ENCODE measurements at regions not wholly inside any gene's neighbourhood (a gene's known extent, or its start where the extent isn't known, plus 50 kb on each side); places are given as distances from the start of the nearest gene placed in this dataset.

DNA sequence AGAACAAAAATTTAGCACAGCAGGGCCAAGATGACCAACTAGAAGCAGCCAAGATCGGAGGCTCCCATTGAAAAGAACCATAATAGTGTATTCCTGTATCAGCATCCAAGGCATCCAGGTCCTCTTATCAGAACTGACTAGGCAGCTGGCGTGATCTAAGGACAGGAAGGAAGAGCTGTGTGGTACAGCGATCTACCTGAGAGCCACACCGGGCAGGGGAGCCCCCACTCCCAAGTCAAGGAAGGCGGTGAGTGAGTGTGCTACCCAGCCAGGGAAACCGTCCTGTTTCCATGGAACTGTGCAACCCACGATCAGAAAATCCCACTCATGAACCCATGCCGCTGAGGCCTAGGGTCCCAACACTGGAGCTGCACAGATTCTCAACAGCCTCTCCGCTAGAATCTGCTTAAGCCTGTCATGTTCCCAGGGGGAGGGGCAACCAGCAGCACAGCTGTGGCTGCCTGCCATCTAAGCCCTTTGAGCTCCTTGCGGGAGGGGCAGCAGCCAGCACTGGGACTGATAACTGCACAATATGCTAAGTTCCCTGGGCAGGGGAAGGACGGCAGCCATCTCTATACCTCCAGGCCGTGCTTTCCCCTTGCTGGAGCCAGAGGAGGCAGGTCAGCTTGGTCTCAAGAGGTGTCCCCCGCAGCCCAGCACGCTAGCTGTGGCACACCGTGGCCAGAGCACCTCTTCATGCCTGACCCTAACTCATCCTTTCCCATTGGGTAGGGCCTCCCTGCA is 213.0 kb upstream of the SMIM30 start:
- no peak for ATAC-seq (ENCODE audit: low read depth)
- H2AK5ac ChIP-seq (ENCODE audit: low read depth, low read length): no peak overlapping the region
- no peak overlapping the region for H2BK20ac ChIP-seq (ENCODE audit: low read depth, low read length)
- CTCF ChIA-PET: no interaction called here
- H4K5ac ChIP-seq (ENCODE audit: low read depth, low read length): no peak overlapping the region
- BruUV-seq (replicated peaks): no TSS peak
- 20% methylated on average over 2 of the region's 15 CpGs; no CpG with 5 or more reads in 1 of the 2 experiments for WGBS, 2 experiments (ENCODE audit: extremely low coverage in 2 of 2, insufficient read length in 1 of 2)
- no peak overlapping the region for H3K56ac ChIP-seq (ENCODE audit: extremely low read depth, insufficient read depth, low read length)
- no peak for DNase-seq
- POLR2A ChIA-PET (ENCODE audit: unreplicated experiment): no interaction called here
- no peak overlapping the region for H2AFZ ChIP-seq (replicated peaks; ENCODE audit: low read length, poor library complexity)
- no peaks in the 10 kb centered on the region for H4K20me1 ChIP-seq (ENCODE audit: insufficient read depth, low read length)
- no peak overlapping the region for H3K4me3 ChIP-seq (ENCODE audit: insufficient read depth, low read depth, low read length)
- no peak overlapping the region for H3K23ac ChIP-seq (ENCODE audit: low read depth, low read length)
- no peak overlapping the region for H2BK5ac ChIP-seq (ENCODE audit: low read depth, low read length, poor library complexity, severe bottlenecking)
- in situ Hi-C loops (cut with MboI; ENCODE audit: low sequenced_read_pairs): no loop called here
- no peak overlapping the region for H2BK120ac ChIP-seq (ENCODE audit: low read depth, low read length)
- H3K4ac ChIP-seq (ENCODE audit: low read depth, low read length): no peak overlapping the region
- no peaks in the 10 kb centered on the region for H3K27me3 ChIP-seq (ENCODE audit: control insufficient read depth, insufficient read depth, low read length)
- TF ChIP-seq RAD21 (IDR thresholded peaks at IDR 0.05; ENCODE audit: low read length) (no peak), MAFK (IDR thresholded peaks at IDR 0.05; ENCODE audit: low read depth, low read length) (no peak), RFX5 (IDR thresholded peaks at IDR 0.05; ENCODE audit: low read depth, low read length) (no peak), NFE2L2 (IDR thresholded peaks at IDR 0.05; ENCODE audit: low read depth, low read length) (no peak), FOS (IDR thresholded peaks at IDR 0.05; ENCODE audit: low read depth, low read length) (no peak), CHD1 (IDR thresholded peaks at IDR 0.05; ENCODE audit: low read depth, low read length) (no peak), MAZ (IDR thresholded peaks at IDR 0.05; ENCODE audit: borderline replicate concordance, low read depth, low read length) (no peak), RCOR1 (IDR thresholded peaks at IDR 0.05; ENCODE audit: insufficient replicate concordance, low read length) (no peak), ELK1 (IDR thresholded peaks at IDR 0.05; ENCODE audit: borderline replicate concordance, low read depth, low read length) (no peak), SMC3 (IDR thresholded peaks at IDR 0.05; ENCODE audit: low read depth, low read length) (no peak), CEBPB (IDR thresholded peaks at IDR 0.05; ENCODE audit: low read depth, low read length) (no peak), MXI1 (IDR thresholded peaks at IDR 0.05; ENCODE audit: borderline replicate concordance, low read depth, low read length) (no peak), BHLHE40 (IDR thresholded peaks at IDR 0.05; ENCODE audit: low read depth, low read length) (no peak), POLR2A (IDR thresholded peaks at IDR 0.05; ENCODE audit: low read depth, low read length) (no peak)
- TF ChIP-seq, protein P1, sequence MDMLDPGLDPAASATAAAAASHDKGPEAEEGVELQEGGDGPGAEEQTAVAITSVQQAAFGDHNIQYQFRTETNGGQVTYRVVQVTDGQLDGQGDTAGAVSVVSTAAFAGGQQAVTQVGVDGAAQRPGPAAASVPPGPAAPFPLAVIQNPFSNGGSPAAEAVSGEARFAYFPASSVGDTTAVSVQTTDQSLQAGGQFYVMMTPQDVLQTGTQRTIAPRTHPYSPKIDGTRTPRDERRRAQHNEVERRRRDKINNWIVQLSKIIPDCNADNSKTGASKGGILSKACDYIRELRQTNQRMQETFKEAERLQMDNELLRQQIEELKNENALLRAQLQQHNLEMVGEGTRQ (IDR thresholded peaks at IDR 0.05; ENCODE audit: low read depth, low read length): no peak
- TF ChIP-seq, protein P2, sequence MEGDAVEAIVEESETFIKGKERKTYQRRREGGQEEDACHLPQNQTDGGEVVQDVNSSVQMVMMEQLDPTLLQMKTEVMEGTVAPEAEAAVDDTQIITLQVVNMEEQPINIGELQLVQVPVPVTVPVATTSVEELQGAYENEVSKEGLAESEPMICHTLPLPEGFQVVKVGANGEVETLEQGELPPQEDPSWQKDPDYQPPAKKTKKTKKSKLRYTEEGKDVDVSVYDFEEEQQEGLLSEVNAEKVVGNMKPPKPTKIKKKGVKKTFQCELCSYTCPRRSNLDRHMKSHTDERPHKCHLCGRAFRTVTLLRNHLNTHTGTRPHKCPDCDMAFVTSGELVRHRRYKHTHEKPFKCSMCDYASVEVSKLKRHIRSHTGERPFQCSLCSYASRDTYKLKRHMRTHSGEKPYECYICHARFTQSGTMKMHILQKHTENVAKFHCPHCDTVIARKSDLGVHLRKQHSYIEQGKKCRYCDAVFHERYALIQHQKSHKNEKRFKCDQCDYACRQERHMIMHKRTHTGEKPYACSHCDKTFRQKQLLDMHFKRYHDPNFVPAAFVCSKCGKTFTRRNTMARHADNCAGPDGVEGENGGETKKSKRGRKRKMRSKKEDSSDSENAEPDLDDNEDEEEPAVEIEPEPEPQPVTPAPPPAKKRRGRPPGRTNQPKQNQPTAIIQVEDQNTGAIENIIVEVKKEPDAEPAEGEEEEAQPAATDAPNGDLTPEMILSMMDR (conservative IDR thresholded peaks at IDR 0.05; ENCODE audit: low read depth, low read length): no peak
- H3K79me1 ChIP-seq (ENCODE audit: low read depth in 1 of 2, low read length in 2 of 2): no peaks in the 10 kb centered on the region
- no peaks in the 10 kb centered on the region for H3K36me3 ChIP-seq (ENCODE audit: control insufficient read depth, insufficient read depth, low read length)
- H2AK9ac ChIP-seq (replicated peaks; ENCODE audit: low read depth, low read length, poor library complexity): no peak overlapping the region
- intact Hi-C loops (cut with micrococcal nuclease): no loop called here
- H4K91ac ChIP-seq (ENCODE audit: insufficient read depth, low read depth, low read length): no peak overlapping the region
- no peak overlapping the region for H4K8ac ChIP-seq (ENCODE audit: low read depth in 2 of 2, low read length in 2 of 2)
- no peaks in the 10 kb centered on the region for H3K4me1 ChIP-seq (ENCODE audit: control insufficient read depth, insufficient read depth, low read length)
- H3K9me1 ChIP-seq (ENCODE audit: insufficient read depth, low read length): no peaks in the 10 kb centered on the region
- no peaks in the 10 kb centered on the region for H3K9me3 ChIP-seq (ENCODE audit: control insufficient read depth, insufficient read depth, low read length)
- no peak overlapping the region for H3K9ac ChIP-seq (ENCODE audit: low read depth, low read length)
- no peak overlapping the region for H3K18ac ChIP-seq (ENCODE audit: low read depth, low read length)
- H3K27ac ChIP-seq (ENCODE audit: insufficient read depth, low read length): no peak overlapping the region
- H2BK15ac ChIP-seq (ENCODE audit: low read depth, low read length): no peak overlapping the region
- no peak overlapping the region for H3K14ac ChIP-seq (replicated peaks; ENCODE audit: low read depth, low read length)
- H3K4me2 ChIP-seq (ENCODE audit: low read depth, low read length): no peak overlapping the region
- dilution Hi-C loops (cut with HindIII; ENCODE audit: low sequenced_read_pairs, unreplicated experiment): no loop called here

Data from IMR-90 (cell line).